IPS DF 6.9 (cell line): ENCODE measurements at regions not wholly inside any gene's neighbourhood (a gene's known extent, or its start where the extent isn't known, plus 50 kb on each side); places are given as distances from the start of the nearest gene placed in this dataset.

Experiments
- DNase-seq: peaks from one replicate; pipeline ENCODE4 v3.0.0-alpha.2; 2013; ENCODE audit warnings: low read depth, low spot score
- H3K27ac ChIP-seq: one replicate; pipeline ENCODE4 v1.5.1; 2013; ENCODE audit warnings: low read length, control low read depth
- H3K27me3 ChIP-seq: 2 replicates; pipeline ENCODE4 v1.6.1; 2013; ENCODE audit warnings: mild to moderate bottlenecking, low read length; ENCODE audit not compliant: control insufficient read depth, insufficient read depth
- H3K36me3 ChIP-seq: 2 replicates; pipeline ENCODE4 v1.6.1; 2013; ENCODE audit warnings: low read length; ENCODE audit not compliant: control insufficient read depth, insufficient read depth
- H3K4me1 ChIP-seq: 2 replicates; pipeline ENCODE4 v1.6.1; 2013; ENCODE audit warnings: low read length; ENCODE audit not compliant: control insufficient read depth, insufficient read depth
- H3K4me3 ChIP-seq: 2 replicates; pipeline ENCODE4 v1.5.1; 2013; ENCODE audit warnings: mild to moderate bottlenecking, low read length
- H3K9me3 ChIP-seq: 2 replicates; pipeline ENCODE4 v1.6.1; 2013; ENCODE audit warnings: low read length, inconsistent platforms; ENCODE audit not compliant: control insufficient read depth, insufficient read depth
- WGBS: extraction: QIAGEN DNeasy Blood & Tissue Kit; methylation state at CpG from one replicate; pipeline ENCODE4 v1.1.7; 2013; ENCODE audit warnings: mixed read lengths, missing lambda C conversion rate; ENCODE audit not compliant: insufficient read length, insufficient coverage; 5-methylcytosine and 5-hydroxymethylcytosine counted together

- no CpG with 5 or more reads among the region's 1 CpG for WGBS
- H3K27me3 ChIP-seq = no peaks in the 10 kb centered on the region
- no peaks in the 10 kb centered on the region for H3K4me1 ChIP-seq
- H3K36me3 ChIP-seq = no peaks in the 10 kb centered on the region
- H3K4me3 ChIP-seq = no peak overlapping the region
- no peak overlapping the region for H3K27ac ChIP-seq
- H3K9me3 ChIP-seq = no peaks in the 10 kb centered on the region
- DNase-seq = no peak
These were observed 715.2 kb downstream of the CCDC85A start for GRCh38 chr2:56898986-56899385.

- H3K27ac ChIP-seq = no peak overlapping the region
- no peaks in the 10 kb centered on the region for H3K4me1 ChIP-seq
- no CpG with 5 or more reads among the region's 4 CpGs for WGBS
- H3K36me3 ChIP-seq = no peaks in the 10 kb centered on the region
- no peak overlapping the region for H3K4me3 ChIP-seq
- no peaks in the 10 kb centered on the region for H3K27me3 ChIP-seq
- DNase-seq = no peak
- no peaks in the 10 kb centered on the region for H3K9me3 ChIP-seq
These were observed 728.7 kb downstream of the CCDC85A start for GRCh38 chr2:56912490-56912889.

- H3K27me3 ChIP-seq = no peaks in the 10 kb centered on the region
- H3K9me3 ChIP-seq = no peaks in the 10 kb centered on the region
- H3K36me3 ChIP-seq = no peaks in the 10 kb centered on the region
- DNase-seq = no peak
- H3K4me1 ChIP-seq = no peaks in the 10 kb centered on the region
- H3K4me3 ChIP-seq = no peak overlapping the region
- no peak overlapping the region for H3K27ac ChIP-seq
These were observed 735.0 kb downstream of the CCDC85A start for GRCh38 chr2:56918790-56919189.

DNA sequence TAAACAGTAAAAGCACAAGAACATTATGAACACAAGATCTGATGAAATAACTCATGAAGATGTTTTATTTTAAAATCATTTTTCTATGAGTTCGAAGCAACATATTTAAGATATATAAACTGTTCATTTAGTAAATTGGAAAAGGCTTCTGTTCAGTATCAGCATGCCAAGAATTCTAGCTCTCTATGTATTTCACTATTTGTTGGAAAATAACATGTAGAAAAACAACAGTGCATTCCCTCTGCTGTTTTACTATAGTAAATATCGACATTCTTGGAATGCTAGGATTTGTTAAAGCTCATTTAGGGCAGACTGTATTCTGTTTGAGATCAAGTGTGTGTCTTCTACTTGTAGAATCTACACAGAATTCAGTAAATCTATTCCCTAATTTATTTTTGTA lies 750.2 kb downstream of the CCDC85A start:
- Histone ChIP-seq H3K36me3 (no peaks in the 10 kb centered on the region), H3K4me1 (no peaks in the 10 kb centered on the region), H3K27ac (no peak overlapping the region), H3K4me3 (no peak overlapping the region), H3K27me3 (no peaks in the 10 kb centered on the region), H3K9me3 (no peaks in the 10 kb centered on the region)
- no CpG with 5 or more reads among the region's 2 CpGs for WGBS
- no peak for DNase-seq

DNA sequence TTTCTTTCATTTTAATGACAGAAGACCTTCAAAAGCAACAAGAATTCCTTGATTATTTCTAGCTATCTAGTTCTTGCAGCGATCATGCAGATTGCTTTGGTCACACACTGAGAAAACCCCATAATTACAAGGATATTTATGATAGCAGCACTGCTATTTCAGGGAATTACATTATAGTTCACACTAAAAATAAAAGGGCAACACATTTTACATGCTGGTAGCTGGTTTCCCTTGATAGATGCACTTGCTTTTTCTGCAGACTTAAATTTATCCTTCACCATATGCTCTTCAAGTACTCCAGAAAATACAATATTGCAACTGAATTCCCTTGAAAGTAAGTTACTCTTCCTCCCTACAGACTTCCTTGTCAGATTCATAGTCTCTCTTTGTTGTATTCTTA lies 751.1 kb downstream of the CCDC85A start:
- Histone ChIP-seq H3K9me3 (no peaks in the 10 kb centered on the region), H3K27me3 (no peaks in the 10 kb centered on the region), H3K4me3 (no peak overlapping the region), H3K27ac (no peak overlapping the region), H3K4me1 (no peaks in the 10 kb centered on the region), H3K36me3 (no peaks in the 10 kb centered on the region)
- WGBS = no CpG with 5 or more reads among the region's 1 CpG
- DNase-seq = no peak

DNA sequence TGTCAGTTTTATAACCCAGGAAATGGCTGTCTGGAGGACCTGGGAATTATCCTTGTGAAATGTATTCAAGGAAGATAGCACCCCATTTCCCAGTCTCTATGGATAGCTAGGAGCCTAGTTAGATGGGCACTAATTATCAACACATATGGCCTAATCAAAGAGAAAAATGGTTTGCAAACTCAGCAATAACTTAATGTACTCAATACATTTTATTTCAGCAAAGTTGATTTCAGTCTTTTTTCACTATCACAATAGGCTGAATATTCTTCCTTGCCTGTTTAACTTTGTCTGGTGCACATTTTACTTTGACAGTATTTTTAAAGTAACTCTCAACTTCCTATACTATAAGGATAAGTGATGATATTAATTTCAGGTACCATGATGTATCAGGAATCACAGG lies 756.3 kb downstream of the CCDC85A start:
- Histone ChIP-seq H3K36me3 (no peaks in the 10 kb centered on the region), H3K4me1 (no peaks in the 10 kb centered on the region), H3K4me3 (no peak overlapping the region), H3K27me3 (no peaks in the 10 kb centered on the region), H3K27ac (no peak overlapping the region), H3K9me3 (no peaks in the 10 kb centered on the region)
- no peak for DNase-seq

DNA sequence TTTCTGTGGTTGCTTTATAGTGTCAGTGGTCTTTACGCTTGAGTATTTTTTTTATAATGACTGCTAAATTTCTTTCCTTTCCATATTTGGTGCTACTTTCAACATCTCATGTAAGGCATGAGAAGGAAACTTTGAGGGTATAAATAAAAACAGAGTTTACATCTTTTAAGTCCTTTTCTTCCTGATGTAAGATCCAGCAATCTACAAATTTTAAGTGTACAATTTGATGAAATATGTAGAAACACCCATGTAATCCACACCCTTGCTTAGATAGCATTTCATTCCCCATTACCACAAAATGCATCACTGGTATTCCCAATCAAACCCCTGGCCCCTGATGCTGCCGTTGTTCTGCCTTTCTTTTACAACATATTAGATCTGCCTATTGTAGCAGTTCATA lies 769.1 kb downstream of the CCDC85A start:
- H3K36me3 ChIP-seq = no peaks in the 10 kb centered on the region
- no peaks in the 10 kb centered on the region for H3K9me3 ChIP-seq
- no CpG with 5 or more reads among the region's 2 CpGs for WGBS
- H3K4me3 ChIP-seq = no peak overlapping the region
- H3K4me1 ChIP-seq = no peaks in the 10 kb centered on the region
- no peak overlapping the region for H3K27ac ChIP-seq
- H3K27me3 ChIP-seq = no peaks in the 10 kb centered on the region
- no peak for DNase-seq

DNA sequence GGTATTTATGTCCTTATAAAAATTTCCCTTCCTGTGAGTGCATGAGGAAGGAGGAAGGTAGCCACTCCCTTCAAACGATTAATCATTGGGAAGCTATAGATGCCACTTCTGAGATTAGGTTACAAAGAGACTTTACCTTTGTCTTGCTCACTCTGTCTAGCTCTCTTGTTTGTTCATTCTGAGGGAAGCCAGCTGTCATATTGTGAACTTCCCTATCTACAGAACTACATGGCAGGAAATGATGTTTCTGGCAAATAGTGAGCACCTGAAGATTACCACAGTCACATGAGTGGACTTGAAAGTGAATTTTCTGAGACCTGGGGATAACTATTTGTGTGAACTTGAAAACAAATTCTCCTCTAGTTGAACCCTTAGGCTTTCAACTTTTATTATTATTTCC lies 776.8 kb downstream of the CCDC85A start:
- no CpG with 5 or more reads among the region's 1 CpG for WGBS
- Histone ChIP-seq H3K27ac (no peak overlapping the region), H3K4me1 (no peaks in the 10 kb centered on the region), H3K27me3 (no peaks in the 10 kb centered on the region), H3K36me3 (no peaks in the 10 kb centered on the region), H3K4me3 (no peak overlapping the region), H3K9me3 (no peaks in the 10 kb centered on the region)
- DNase-seq = no peak

GRCh38 chr2:56962673-56963072 lies 778.9 kb downstream of the CCDC85A start:
- no peaks in the 10 kb centered on the region for H3K36me3 ChIP-seq
- no peak overlapping the region for H3K4me3 ChIP-seq
- H3K27ac ChIP-seq = no peak overlapping the region
- no peak for DNase-seq
- no CpG with 5 or more reads among the region's 1 CpG for WGBS
- H3K4me1 ChIP-seq = no peaks in the 10 kb centered on the region; the same call in 1 of the 2 replicates
- H3K27me3 ChIP-seq = no peaks in the 10 kb centered on the region
- H3K9me3 ChIP-seq = no peaks in the 10 kb centered on the region

DNA sequence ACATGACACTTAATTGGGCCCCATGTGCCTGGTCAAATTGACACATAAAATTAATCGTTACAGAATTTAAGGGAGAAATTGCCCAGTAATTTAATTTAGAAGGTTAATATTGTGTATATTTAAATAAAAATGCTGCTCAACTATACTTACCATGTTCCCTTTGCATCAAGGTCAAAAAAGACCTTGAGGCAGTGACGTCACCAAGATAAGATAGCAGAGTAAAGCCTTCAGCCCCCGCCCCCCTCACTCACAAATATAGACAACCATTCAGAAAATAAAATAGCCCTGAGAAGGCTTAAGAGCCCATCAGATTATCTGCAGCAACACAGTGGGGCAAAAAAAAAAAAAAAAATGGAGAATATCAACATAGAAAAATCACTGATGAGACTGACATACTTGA lies 785.7 kb downstream of the CCDC85A start:
- Histone ChIP-seq H3K4me1 (no peaks in the 10 kb centered on the region; the same call in 1 of the 2 replicates), H3K9me3 (no peaks in the 10 kb centered on the region), H3K36me3 (no peaks in the 10 kb centered on the region), H3K4me3 (no peak overlapping the region), H3K27me3 (no peaks in the 10 kb centered on the region), H3K27ac (no peak overlapping the region)
- WGBS = no CpG with 5 or more reads among the region's 3 CpGs
- no peak for DNase-seq

- H3K4me3 ChIP-seq = no peak overlapping the region
- H3K27ac ChIP-seq = no peak overlapping the region
- no CpG with 5 or more reads among the region's 3 CpGs for whole genome bisulfite sequencing
- H3K36me3 ChIP-seq = no peaks in the 10 kb centered on the region
- H3K27me3 ChIP-seq = no peaks in the 10 kb centered on the region
- no peak for DNase-seq
- H3K4me1 ChIP-seq = no peaks in the 10 kb centered on the region; the same call in 1 of the 2 replicates
- no peaks in the 10 kb centered on the region for H3K9me3 ChIP-seq
These were observed 787.7 kb downstream of the CCDC85A start for GRCh38 chr2:56971383-56971974.
